ENCODE measurements at regions not wholly inside any gene's neighbourhood (a gene's known extent, or its start where the extent isn't known, plus 50 kb on each side); places are given as distances from the start of the nearest gene placed in this dataset.

DNA sequence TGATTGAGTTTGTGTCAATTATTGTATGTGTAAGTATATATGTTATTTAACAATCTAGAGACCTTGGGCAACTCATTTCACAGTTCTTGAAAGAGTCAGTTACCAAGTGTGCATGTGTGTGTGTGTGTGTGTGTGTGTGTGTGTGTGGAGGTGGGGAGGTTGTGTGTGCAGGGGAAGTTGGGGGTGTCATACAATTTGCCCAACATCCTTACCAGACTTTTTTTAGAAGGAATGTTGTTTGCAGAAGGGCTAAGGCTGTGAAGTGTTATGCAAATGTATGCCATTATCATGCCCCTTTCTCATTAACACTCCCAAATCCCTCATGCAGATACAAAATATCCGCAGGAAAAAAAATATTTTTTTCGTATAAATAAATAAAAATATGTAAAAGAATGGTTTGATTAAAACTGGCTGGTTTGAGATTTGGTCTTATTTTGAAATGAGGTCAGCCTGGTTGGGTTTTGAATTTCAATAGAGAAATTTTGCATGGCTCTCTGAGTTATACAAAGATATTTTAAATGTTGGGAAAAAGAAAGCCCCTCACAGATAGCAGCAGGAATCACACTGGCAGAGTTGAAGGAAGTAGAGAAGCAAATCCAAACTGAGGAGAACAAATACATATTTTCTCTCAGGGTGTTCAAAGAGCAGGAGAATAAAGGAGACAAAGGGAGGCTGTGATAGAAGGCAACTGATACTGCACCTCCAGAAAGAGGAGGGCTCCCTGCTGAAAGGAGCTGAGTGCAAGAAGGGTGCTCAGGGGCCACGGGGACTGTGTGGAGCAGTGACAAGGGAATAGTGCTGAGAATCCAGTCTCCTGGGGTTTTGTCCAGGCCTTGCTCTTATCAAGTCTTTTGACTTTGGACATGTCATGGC, 1365.5 kb upstream of the CELF4 start:
- no peak for TF ChIP-seq FOS (IDR thresholded peaks at IDR 0.05; ENCODE audit: borderline replicate concordance, insufficient read depth, low read length)
- no peak for TF ChIP-seq GATA2 (IDR thresholded peaks at IDR 0.05; ENCODE audit: insufficient read depth, insufficient read length, low read depth, low read length)
- TF ChIP-seq JUN (IDR thresholded peaks at IDR 0.05; ENCODE audit: borderline replicate concordance, insufficient read depth, insufficient read length, low read depth), result no peak
- Histone ChIP-seq H3K4me1 (ENCODE audit: control insufficient read depth, extremely low read depth, insufficient read depth, low read length) (no peaks in the 10 kb centered on the region), H4K20me1 (replicated peaks; ENCODE audit: control insufficient read depth, extremely low read depth, insufficient read depth, low read length) (no peaks in the 10 kb centered on the region), H2AFZ (ENCODE audit: low read depth, low read length) (no peak overlapping the region), H3K79me2 (ENCODE audit: control insufficient read depth, insufficient read depth, low read length) (no peaks in the 10 kb centered on the region), H3K4me3 (replicated peaks in 1 of 3; ENCODE audit: insufficient read depth in 1 of 3, low read depth in 1 of 3, low read length in 3 of 3) (no peak overlapping the region), H3K27me3 (ENCODE audit: control insufficient read depth in 2 of 2, insufficient read depth in 2 of 2, low read length in 2 of 2) (no peaks in the 10 kb centered on the region), H3K27ac (ENCODE audit: insufficient read depth, low read depth, low read length) (no peak overlapping the region), H3K4me2 (ENCODE audit: insufficient read depth, low read length) (no peak overlapping the region), H3K9me3 (replicated peaks; ENCODE audit: control insufficient read depth, insufficient read depth, low read length) (no peaks in the 10 kb centered on the region), H3K36me3 (ENCODE audit: control insufficient read depth in 2 of 2, extremely low read depth in 1 of 2, insufficient read depth in 2 of 2, low read length in 2 of 2) (no peaks in the 10 kb centered on the region), H3K9ac (replicated peaks; ENCODE audit: extremely low read depth, insufficient read depth, low read length) (no peak overlapping the region), H3K9me1 (replicated peaks; ENCODE audit: control insufficient read depth, extremely low read depth, insufficient read depth, low read length) (no peaks in the 10 kb centered on the region)
- no TSS peak for BruUV-seq (replicated peaks)
- DNase-seq (ENCODE audit: low read depth, low spot score) (no peak), FAIRE-seq (no peak)
- dilution Hi-C loops (cut with MboI; ENCODE audit: extremely low pct_ligation_motif_present, low sequenced_read_pairs) (no loop called here), intact Hi-C loops (cut with micrococcal nuclease) (no loop called here)
- CTCF ChIA-PET, result no interaction called here
- POLR2A ChIA-PET, result no interaction called here

DNA sequence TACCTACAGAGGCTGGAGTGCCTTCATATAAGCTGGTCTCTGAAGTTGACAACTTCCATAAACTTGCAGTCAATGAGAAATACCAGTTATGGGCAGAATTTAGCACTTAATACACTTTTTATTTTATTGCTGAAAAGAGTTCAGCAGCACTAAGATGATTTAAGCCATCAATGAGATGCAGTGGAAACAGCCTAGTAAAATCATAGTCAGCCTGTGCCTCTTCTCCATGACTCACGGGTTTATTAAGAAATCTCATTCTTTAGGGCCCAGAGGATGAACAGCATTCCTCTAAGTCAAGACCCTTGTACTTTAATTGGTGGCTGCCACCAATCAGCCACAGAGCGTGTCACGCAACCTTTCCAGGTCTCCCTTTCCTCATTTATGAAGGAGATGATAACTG, 1357.9 kb upstream of the CELF4 start:
- ChIA-PET CTCF (no interaction called here), POLR2A (no interaction called here)
- no peak for FAIRE-seq
- intact Hi-C loops (cut with micrococcal nuclease), result no loop called here
- Histone ChIP-seq H3K4me3 (replicated peaks in 1 of 3; ENCODE audit: insufficient read depth in 1 of 3, low read depth in 1 of 3, low read length in 3 of 3) (no peak overlapping the region), H2AFZ (ENCODE audit: low read depth, low read length) (no peak overlapping the region), H3K27me3 (ENCODE audit: control insufficient read depth in 2 of 2, insufficient read depth in 2 of 2, low read length in 2 of 2) (no peaks in the 10 kb centered on the region), H3K4me1 (ENCODE audit: control insufficient read depth, extremely low read depth, insufficient read depth, low read length) (no peaks in the 10 kb centered on the region), H3K9me3 (replicated peaks; ENCODE audit: control insufficient read depth, insufficient read depth, low read length) (no peaks in the 10 kb centered on the region), H3K27ac (ENCODE audit: insufficient read depth, low read depth, low read length) (no peak overlapping the region), H3K9ac (replicated peaks; ENCODE audit: extremely low read depth, insufficient read depth, low read length) (no peak overlapping the region), H4K20me1 (replicated peaks; ENCODE audit: control insufficient read depth, extremely low read depth, insufficient read depth, low read length) (no peaks in the 10 kb centered on the region), H3K79me2 (ENCODE audit: control insufficient read depth, insufficient read depth, low read length) (no peaks in the 10 kb centered on the region), H3K36me3 (ENCODE audit: control insufficient read depth in 2 of 2, extremely low read depth in 1 of 2, insufficient read depth in 2 of 2, low read length in 2 of 2) (no peaks in the 10 kb centered on the region), H3K9me1 (replicated peaks; ENCODE audit: control insufficient read depth, extremely low read depth, insufficient read depth, low read length) (no peaks in the 10 kb centered on the region), H3K4me2 (ENCODE audit: insufficient read depth, low read length) (no peak overlapping the region)
- no TSS peak for BruUV-seq (replicated peaks)
- no peak for DNase-seq (ENCODE audit: low read depth, low spot score)
- TF ChIP-seq, protein P1, sequence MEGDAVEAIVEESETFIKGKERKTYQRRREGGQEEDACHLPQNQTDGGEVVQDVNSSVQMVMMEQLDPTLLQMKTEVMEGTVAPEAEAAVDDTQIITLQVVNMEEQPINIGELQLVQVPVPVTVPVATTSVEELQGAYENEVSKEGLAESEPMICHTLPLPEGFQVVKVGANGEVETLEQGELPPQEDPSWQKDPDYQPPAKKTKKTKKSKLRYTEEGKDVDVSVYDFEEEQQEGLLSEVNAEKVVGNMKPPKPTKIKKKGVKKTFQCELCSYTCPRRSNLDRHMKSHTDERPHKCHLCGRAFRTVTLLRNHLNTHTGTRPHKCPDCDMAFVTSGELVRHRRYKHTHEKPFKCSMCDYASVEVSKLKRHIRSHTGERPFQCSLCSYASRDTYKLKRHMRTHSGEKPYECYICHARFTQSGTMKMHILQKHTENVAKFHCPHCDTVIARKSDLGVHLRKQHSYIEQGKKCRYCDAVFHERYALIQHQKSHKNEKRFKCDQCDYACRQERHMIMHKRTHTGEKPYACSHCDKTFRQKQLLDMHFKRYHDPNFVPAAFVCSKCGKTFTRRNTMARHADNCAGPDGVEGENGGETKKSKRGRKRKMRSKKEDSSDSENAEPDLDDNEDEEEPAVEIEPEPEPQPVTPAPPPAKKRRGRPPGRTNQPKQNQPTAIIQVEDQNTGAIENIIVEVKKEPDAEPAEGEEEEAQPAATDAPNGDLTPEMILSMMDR (IDR thresholded peaks at IDR 0.05; ENCODE audit: extremely low read depth in 1 of 2, insufficient read depth in 1 of 2, low read depth in 1 of 2, low read length in 2 of 2), result no peak
- no peak for TF ChIP-seq FOS (IDR thresholded peaks at IDR 0.05; ENCODE audit: borderline replicate concordance, insufficient read depth, low read length)
- no peak for TF ChIP-seq EZH2 (IDR thresholded peaks at IDR 0.05; ENCODE audit: borderline replicate concordance, low read depth, low read length, severe bottlenecking)
- TF ChIP-seq POLR2AphosphoS5 (IDR thresholded peaks at IDR 0.05; ENCODE audit: insufficient read depth, low read depth, low read length), result no peak
- TF ChIP-seq, protein P2, sequence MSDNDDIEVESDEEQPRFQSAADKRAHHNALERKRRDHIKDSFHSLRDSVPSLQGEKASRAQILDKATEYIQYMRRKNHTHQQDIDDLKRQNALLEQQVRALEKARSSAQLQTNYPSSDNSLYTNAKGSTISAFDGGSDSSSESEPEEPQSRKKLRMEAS (IDR thresholded peaks at IDR 0.05; ENCODE audit: insufficient read depth, insufficient read length), result no peak
- no peak for TF ChIP-seq MYC (IDR thresholded peaks at IDR 0.05; ENCODE audit: low read depth, low read length)
- TF ChIP-seq JUN (IDR thresholded peaks at IDR 0.05; ENCODE audit: borderline replicate concordance, insufficient read depth, insufficient read length, low read depth), result no peak
- TF ChIP-seq GATA2 (IDR thresholded peaks at IDR 0.05; ENCODE audit: insufficient read depth, insufficient read length, low read depth, low read length), result no peak
- no peak for TF ChIP-seq POLR2A (IDR thresholded peaks at IDR 0.05; ENCODE audit: low read depth, low read length)
- dilution Hi-C loops (cut with MboI; ENCODE audit: extremely low pct_ligation_motif_present, low sequenced_read_pairs), result no loop called here

Measured in endothelial cell of umbilical vein (primary cell).